ENCODE measurements at regions not wholly inside any gene's neighbourhood (a gene's known extent, or its start where the extent isn't known, plus 50 kb on each side); places are given as distances from the start of the nearest gene placed in this dataset.

GRCh38 chr11:64436000-64436399 is 77.0 kb downstream of the RPS6KA4 start:
- TF ChIP-seq CTCF (conservative IDR thresholded peaks at IDR 0.05; ENCODE audit: low read length) (no peak), EZH2phosphoT487 (IDR thresholded peaks at IDR 0.05; ENCODE audit: borderline replicate concordance) (no peak)
